NCI-H1092 treated with DMSO at 0.1 percent for 48 hours (cell line): ENCODE measurements at regions not wholly inside any gene's neighbourhood (a gene's known extent, or its start where the extent isn't known, plus 50 kb on each side); places are given as distances from the start of the nearest gene placed in this dataset.
A peak's percentile ranks its signal among the peaks of the same experiment; 100 is the strongest.

Source experiments
- DNase-seq: peaks from one replicate; lab custom pipeline; 2025; lab: John Stamatoyannopoulos, UW

- no peak for DNase-seq
Observed at GRCh38 chr4:187236209-187236890, 512.7 kb upstream of the FAT1 start.

- DNase-seq = no peak
Observed at GRCh38 chr4:187238646-187239045, 515.0 kb upstream of the FAT1 start.

DNA sequence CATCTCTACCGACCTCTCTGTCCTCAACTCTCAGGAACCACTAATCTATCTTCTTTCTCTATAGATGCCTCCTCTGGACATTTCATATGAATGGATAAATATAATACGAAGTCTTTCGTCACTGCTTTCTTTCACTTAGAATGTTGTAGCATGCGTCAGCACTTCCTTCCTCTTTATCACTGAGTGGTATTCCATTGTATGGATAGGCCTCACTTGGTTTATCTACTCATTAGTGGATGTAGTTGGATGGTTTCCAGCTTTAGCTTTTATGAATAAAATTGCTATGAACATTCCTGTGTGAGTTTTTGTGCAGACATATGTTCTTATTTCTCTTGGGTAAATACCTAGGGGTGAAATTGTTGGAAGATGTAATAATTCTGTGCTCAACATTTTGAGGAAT is 528.2 kb upstream of the FAT1 start:
- DNase-seq = no peak

DNA sequence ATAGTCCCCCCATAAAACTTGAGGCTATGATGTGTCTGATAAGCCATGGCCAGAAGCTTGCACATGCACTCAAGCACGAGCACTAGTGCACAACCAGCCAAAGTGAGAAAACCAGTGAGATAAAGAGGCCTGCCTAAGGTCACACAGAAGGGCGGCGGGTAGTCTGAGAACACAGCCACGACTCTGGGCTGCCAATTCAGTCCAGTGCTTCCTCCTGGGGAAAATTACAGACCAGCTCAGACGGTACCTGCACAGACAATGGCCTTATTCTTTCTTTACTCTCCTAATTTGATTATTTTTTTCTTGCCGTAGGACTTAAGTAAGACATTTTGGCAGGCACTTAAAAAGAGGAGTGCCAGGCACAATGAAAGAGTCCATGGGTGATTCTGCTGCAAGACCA is 533.2 kb upstream of the FAT1 start:
- no peak for DNase-seq

GRCh38 chr4:187258651-187259401 is 535.2 kb upstream of the FAT1 start:
- peak; percentile 55 for DNase-seq

- no peak for DNase-seq
Observed at GRCh38 chr4:187268940-187269339, 545.3 kb upstream of the FAT1 start.

- no peak for DNase-seq
Observed at GRCh38 chr4:187270154-187270553, 546.5 kb upstream of the FAT1 start.

- DNase-seq = no peak
Observed at GRCh38 chr4:187271848-187272247, 548.2 kb upstream of the FAT1 start.

- DNase-seq = no peak
Observed at GRCh38 chr4:187274153-187274552, 550.5 kb upstream of the FAT1 start.

- no peak for DNase-seq
Observed at GRCh38 chr4:187276736-187277408, 553.2 kb upstream of the FAT1 start.

- no peak for DNase-seq
Observed at GRCh38 chr4:187283201-187283955, 559.7 kb upstream of the FAT1 start.

- no peak for DNase-seq
Observed at GRCh38 chr4:187286525-187286924, 562.9 kb upstream of the FAT1 start.

- no peak for DNase-seq
Observed at GRCh38 chr4:187289371-187289770, 565.7 kb upstream of the FAT1 start.

DNA sequence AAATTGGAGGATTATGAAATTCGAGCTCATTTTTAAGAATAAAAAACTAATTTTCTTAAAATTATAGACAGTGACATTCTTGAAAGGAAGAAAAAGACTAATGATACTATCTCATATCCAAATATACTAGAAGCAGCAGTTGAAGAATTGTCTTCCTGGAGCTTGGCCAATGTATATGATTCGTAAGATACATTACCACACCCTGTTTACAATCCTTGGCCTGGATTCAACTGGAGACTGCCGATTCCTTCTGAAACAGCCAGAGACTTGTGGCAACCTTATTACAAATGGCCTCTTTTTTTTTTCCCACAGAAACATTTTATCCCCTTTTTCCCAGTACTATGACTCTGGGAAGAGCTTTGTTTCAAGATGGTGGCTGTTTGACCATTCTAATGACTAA is 571.2 kb upstream of the FAT1 start:
- no peak for DNase-seq

- no peak for DNase-seq
Observed at GRCh38 chr4:187301923-187302322, 578.3 kb upstream of the FAT1 start.

- no peak for DNase-seq
Observed at GRCh38 chr4:187302457-187303150, 578.9 kb upstream of the FAT1 start.

DNA sequence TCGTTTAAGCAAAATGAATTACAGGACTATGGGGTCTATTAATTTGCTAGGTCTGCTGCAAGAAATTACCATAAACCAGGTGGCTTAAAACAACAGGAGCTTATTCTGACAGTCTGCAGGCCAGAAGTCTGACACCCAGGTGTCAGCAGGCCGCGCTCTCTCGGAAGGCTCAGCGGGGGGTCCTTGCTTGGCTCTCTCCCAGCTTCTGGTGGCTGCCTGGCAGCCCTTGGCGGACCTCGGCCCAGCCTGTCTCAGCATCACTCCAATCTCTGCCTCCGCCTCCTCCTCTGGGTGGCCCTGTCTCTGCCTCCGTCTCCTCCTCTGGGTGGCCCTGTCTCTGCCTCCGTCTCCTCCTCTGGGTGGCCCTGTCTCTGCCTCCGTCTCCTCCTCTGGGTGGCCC is 580.5 kb upstream of the FAT1 start:
- no peak for DNase-seq

DNA sequence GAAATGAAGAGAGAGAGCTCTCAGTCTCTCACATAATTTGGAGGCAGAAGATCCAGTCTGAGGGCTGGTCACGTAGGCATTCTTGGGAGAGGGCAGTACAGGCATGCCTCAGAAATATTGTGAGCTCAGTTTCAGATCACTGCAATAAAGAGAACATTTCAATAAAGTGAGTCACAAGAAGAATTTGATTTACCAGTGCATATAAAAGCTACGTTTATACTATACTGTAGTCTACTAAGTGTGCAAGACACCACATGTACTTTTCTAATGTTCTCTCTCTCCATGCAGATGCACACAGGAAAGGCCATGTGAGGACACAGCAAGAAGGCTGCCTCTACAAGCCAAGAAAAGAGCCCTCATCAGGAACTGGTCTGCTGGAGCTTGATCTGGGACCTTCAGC is 583.5 kb upstream of the FAT1 start:
- DNase-seq = no peak

GRCh38 chr4:187309456-187309855 is 585.8 kb upstream of the FAT1 start:
- DNase-seq = no peak

DNA sequence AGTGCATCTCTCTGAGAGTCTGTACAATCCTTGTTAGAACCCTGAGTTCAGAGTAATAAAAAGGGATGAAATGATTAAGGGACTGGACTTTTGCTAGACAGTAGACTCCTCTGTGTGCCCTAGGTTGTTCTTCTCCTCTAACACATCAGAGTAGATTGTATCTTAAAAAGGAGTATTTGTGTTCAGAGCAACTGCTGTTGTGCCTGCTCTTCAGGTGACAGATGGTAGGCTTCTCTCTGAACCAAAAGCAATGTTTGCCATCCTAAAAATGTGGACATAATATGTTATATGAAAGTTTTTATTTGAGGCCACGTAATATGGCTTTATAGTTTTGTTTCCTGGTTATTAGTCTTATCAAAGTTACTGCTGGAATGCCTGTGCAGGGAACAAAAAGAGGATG is 588.6 kb upstream of the FAT1 start:
- no peak for DNase-seq

DNA sequence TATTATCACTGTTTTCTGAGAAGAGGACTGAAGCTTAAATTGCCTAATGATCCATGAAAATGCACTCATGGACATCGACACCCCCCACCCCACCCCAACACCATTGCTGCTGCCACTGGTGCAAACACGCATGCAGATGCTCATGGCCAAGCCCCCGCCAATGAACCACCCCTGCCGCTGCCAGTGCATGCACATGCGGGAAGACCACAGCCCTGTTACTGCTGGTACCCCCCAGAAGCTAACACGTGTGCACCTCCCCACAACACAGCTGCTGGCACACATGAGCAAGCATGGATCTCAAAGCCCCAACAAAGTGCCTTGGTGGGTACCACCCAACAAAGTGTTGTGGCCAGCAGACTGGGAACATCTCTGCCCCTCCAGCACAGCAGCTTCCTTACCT is 594.1 kb upstream of the FAT1 start:
- DNase-seq = no peak

GRCh38 chr4:187321711-187322110 is 598.1 kb upstream of the FAT1 start:
- DNase-seq = no peak
